DOHH2 (cell line): ENCODE measurements at regions not wholly inside any gene's neighbourhood (a gene's known extent, or its start where the extent isn't known, plus 50 kb on each side); places are given as distances from the start of the nearest gene placed in this dataset.

Experiments
- EZH2phosphoT487 ChIP-seq: fragments of 200-600 bp; sonication (generic); IDR thresholded peaks from 2 replicates; pipeline ENCODE4 v1.6.1; 2017; ENCODE audit warnings: borderline replicate concordance, mild to moderate bottlenecking, antibody characterized with exemption, low read length, moderate library complexity, mixed read lengths
- TF ChIP-seq, protein P1 (sequence below): fragments of 200-600 bp; sonication (generic); IDR thresholded peaks from one replicate; pipeline ENCODE4 v1.5.1; 2014; ENCODE audit warnings: antibody characterized with exemption, mild to moderate bottlenecking, low read depth, low read length; ENCODE audit not compliant: poor library complexity, severe bottlenecking

DNA sequence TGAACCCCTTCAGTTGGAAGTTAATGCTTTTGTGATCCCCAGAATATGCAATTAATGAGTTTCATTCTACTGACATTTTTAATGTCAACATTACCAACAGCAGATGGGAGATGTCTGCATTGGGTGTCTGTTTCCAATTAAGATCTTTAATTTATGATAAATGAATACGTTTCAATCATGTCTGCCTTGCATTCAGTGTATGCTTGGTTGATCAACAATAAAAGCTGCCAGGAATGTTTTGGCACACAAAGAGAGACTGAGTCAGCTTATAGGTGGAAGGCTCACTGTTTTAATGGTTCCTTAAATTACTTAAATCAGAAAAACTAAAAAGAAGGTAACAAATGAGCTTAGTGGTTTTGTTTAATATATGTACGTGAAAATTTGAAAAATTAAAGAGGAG is 359.9 kb upstream of the CNKSR2 start:
- no peak for TF ChIP-seq EZH2phosphoT487
- TF ChIP-seq, protein P1, sequence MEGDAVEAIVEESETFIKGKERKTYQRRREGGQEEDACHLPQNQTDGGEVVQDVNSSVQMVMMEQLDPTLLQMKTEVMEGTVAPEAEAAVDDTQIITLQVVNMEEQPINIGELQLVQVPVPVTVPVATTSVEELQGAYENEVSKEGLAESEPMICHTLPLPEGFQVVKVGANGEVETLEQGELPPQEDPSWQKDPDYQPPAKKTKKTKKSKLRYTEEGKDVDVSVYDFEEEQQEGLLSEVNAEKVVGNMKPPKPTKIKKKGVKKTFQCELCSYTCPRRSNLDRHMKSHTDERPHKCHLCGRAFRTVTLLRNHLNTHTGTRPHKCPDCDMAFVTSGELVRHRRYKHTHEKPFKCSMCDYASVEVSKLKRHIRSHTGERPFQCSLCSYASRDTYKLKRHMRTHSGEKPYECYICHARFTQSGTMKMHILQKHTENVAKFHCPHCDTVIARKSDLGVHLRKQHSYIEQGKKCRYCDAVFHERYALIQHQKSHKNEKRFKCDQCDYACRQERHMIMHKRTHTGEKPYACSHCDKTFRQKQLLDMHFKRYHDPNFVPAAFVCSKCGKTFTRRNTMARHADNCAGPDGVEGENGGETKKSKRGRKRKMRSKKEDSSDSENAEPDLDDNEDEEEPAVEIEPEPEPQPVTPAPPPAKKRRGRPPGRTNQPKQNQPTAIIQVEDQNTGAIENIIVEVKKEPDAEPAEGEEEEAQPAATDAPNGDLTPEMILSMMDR = no peak
